H1 (cell line): ENCODE measurements at regions not wholly inside any gene's neighbourhood (a gene's known extent, or its start where the extent isn't known, plus 50 kb on each side); places are given as distances from the start of the nearest gene placed in this dataset.

Experiments
- CTCF ChIA-PET: fragments of 300-600 bp; sonication (Branson Sonifier 250); formaldehyde crosslinking; loops from one replicate; lab custom pipeline; 2021; ENCODE audit not compliant: partially characterized antibody; lab: Charles Lee
- POLR2A ChIA-PET: fragments of 300-600 bp; sonication (Branson Sonifier 250); formaldehyde crosslinking; loops from one replicate; lab custom pipeline; 2021; ENCODE audit warnings: inconsistent platforms; ENCODE audit not compliant: partially characterized antibody; lab: Charles Lee
- DNase-seq, 2 experiments: peaks; one replicate each; pipeline versions ENCODE4 v3.0.0 to v3.0.0-alpha.2; 2010 to 2022; ENCODE audit warnings: low spot score in 2 of 2, low read depth in 1 of 2, mixed read lengths in 1 of 2
- FAIRE-seq: peaks from 2 replicates; lab custom pipeline; 2011; peaks lifted over from hg19 to GRCh38; lab: Jason Lieb, UNC
- H2AFZ ChIP-seq: 2 replicates; pipeline ENCODE4 v1.8.1; 2012; ENCODE audit warnings: low read length, inconsistent platforms
- H2AK5ac ChIP-seq: 2 replicates; pipeline ENCODE4 v1.6.1; 2013; ENCODE audit warnings: low read depth, low read length
- H2BK120ac ChIP-seq: replicated peaks from 2 replicates; pipeline ENCODE3; 2013; ENCODE audit warnings: low read depth, low read length, inconsistent platforms
- H2BK12ac ChIP-seq: 2 replicates; pipeline ENCODE4 v1.6.1; 2013; ENCODE audit warnings: low read depth, low read length
- H2BK15ac ChIP-seq: 2 replicates; pipeline ENCODE4 v1.6.1; 2013; ENCODE audit warnings: low read length
- H2BK20ac ChIP-seq: 2 replicates; pipeline ENCODE4 v1.6.1; 2013; ENCODE audit warnings: low read length
- H2BK5ac ChIP-seq: 2 replicates; pipeline ENCODE4 v1.6.1; 2013; ENCODE audit warnings: low read depth, low read length
- H3K14ac ChIP-seq: 2 replicates; pipeline ENCODE4 v1.6.1; 2013; ENCODE audit warnings: inconsistent platforms; ENCODE audit not compliant: insufficient read length
- H3K18ac ChIP-seq: 2 replicates; pipeline ENCODE4 v1.6.1; 2013; ENCODE audit warnings: low read length; ENCODE audit errors: extremely low read depth
- H3K23ac ChIP-seq: 2 replicates; pipeline ENCODE4 v1.6.1; 2013; ENCODE audit warnings: inconsistent platforms; ENCODE audit not compliant: insufficient read length
- H3K23me2 ChIP-seq: 2 replicates; pipeline ENCODE4 v1.6.1; 2013; ENCODE audit warnings: low read depth, low read length
- H3K27ac ChIP-seq: 2 replicates; pipeline ENCODE4 v1.6.1; 2011; ENCODE audit warnings: low read depth, low read length, inconsistent platforms
- H3K27me3 ChIP-seq, 4 experiments: replicated peaks in 1 of 4; 1 replicate in 1 of 4; 2 replicates in 3 of 4; pipeline versions ENCODE4 v1.6.1 to v1.8.1; 2011 to 2013; ENCODE audit warnings: low read length in 3 of 4, mild to moderate bottlenecking in 3 of 4, inconsistent platforms in 2 of 4, mixed read lengths in 2 of 4, moderate library complexity in 1 of 4; ENCODE audit not compliant: control insufficient read depth in 3 of 4, insufficient read depth in 3 of 4; ENCODE audit errors: extremely low read depth in 1 of 4
- H3K36me3 ChIP-seq, 4 experiments: 2 replicates each; pipeline versions ENCODE4 v1.6.1 to v1.8.1; 2011 to 2013; ENCODE audit warnings: mild to moderate bottlenecking in 4 of 4, low read length in 3 of 4, moderate library complexity in 2 of 4, control low read depth in 1 of 4, inconsistent platforms in 1 of 4; ENCODE audit not compliant: insufficient read depth in 4 of 4, control insufficient read depth in 2 of 4
- H3K4ac ChIP-seq: replicated peaks from 2 replicates; pipeline ENCODE3; 2013; ENCODE audit warnings: low read length, low read depth, mixed read lengths, inconsistent platforms; ENCODE audit not compliant: insufficient read length
- H3K4me1 ChIP-seq, 4 experiments: replicated peaks in 1 of 4; 1 replicate in 1 of 4; 2 replicates in 3 of 4; pipeline versions ENCODE4 v1.6.1 to v1.8.1; 2011 to 2013; ENCODE audit warnings: low read length in 3 of 4, inconsistent platforms in 2 of 4, mixed read lengths in 1 of 4; ENCODE audit not compliant: insufficient read depth in 4 of 4, control insufficient read depth in 3 of 4
- H3K4me2 ChIP-seq, 2 experiments: 2 replicates each; pipeline versions ENCODE4 v1.6.1 to v1.8.1; 2011 to 2013; ENCODE audit warnings: low read depth in 2 of 2, low read length in 2 of 2, control low read depth in 1 of 2, inconsistent platforms in 1 of 2, mild to moderate bottlenecking in 1 of 2; ENCODE audit not compliant: insufficient read depth in 1 of 2
- H3K4me3 ChIP-seq, 4 experiments: fragments of 200-600, 300-600 bp in 1 of 4; sonication (generic), shearing (Covaris generic), sonication (Bioruptor Twin) in 1 of 4; 2 replicates each; pipeline versions ENCODE4 v1.5.1 to v1.8.1; 2011 to 2016; ENCODE audit warnings: low read length in 4 of 4, low read depth in 3 of 4, control low read depth in 2 of 4, inconsistent platforms in 2 of 4, mild to moderate bottlenecking in 2 of 4, mixed read lengths in 1 of 4, moderate library complexity in 1 of 4; ENCODE audit not compliant: insufficient read depth in 2 of 4; ENCODE audit errors: extremely low read depth in 1 of 4
- H3K56ac ChIP-seq: replicated peaks from 2 replicates; pipeline ENCODE3; 2013; ENCODE audit warnings: low read depth, mild to moderate bottlenecking, mixed read lengths, low read length, inconsistent platforms; ENCODE audit not compliant: insufficient read length
- H3K79me1 ChIP-seq: 2 replicates; pipeline ENCODE4 v1.6.1; 2013; ENCODE audit warnings: low read depth, low read length, control low read depth
- H3K79me2 ChIP-seq, 2 experiments: 2 replicates each; pipeline versions ENCODE4 v1.6.1 to v1.8.1; 2012 to 2013; ENCODE audit warnings: low read length in 2 of 2, mild to moderate bottlenecking in 2 of 2, inconsistent platforms in 1 of 2; ENCODE audit not compliant: insufficient read depth in 2 of 2, control insufficient read depth in 1 of 2
- H3K9ac ChIP-seq, 4 experiments: replicated peaks in 1 of 4; 1 replicate in 1 of 4; 2 replicates in 3 of 4; pipeline versions ENCODE4 v1.6.1 to v1.8.1; 2011 to 2013; ENCODE audit warnings: low read depth in 3 of 4, low read length in 3 of 4, control low read depth in 2 of 4, mild to moderate bottlenecking in 2 of 4, moderate library complexity in 2 of 4, inconsistent platforms in 1 of 4; ENCODE audit errors: extremely low read depth in 1 of 4
- H3K9me3 ChIP-seq, 2 experiments: 2 replicates each; pipeline versions ENCODE4 v1.6.1 to v1.8.1; 2012 to 2013; ENCODE audit warnings: mild to moderate bottlenecking in 2 of 2, moderate library complexity in 2 of 2, control low read depth in 1 of 2, inconsistent platforms in 1 of 2, low read depth in 1 of 2, low read length in 1 of 2, mixed read lengths in 1 of 2; ENCODE audit not compliant: insufficient read depth in 2 of 2
- H4K20me1 ChIP-seq, 2 experiments: replicated peaks in 1 of 2; 2 replicates each; pipeline versions ENCODE3 to v1.8.1; 2011 to 2013; ENCODE audit warnings: inconsistent platforms in 2 of 2, low read length in 2 of 2, mild to moderate bottlenecking in 1 of 2; ENCODE audit not compliant: insufficient read depth in 2 of 2, control insufficient read depth in 1 of 2
- H4K5ac ChIP-seq: 2 replicates; pipeline ENCODE4 v1.6.1; 2013; ENCODE audit warnings: low read length, low read depth, mixed read lengths, inconsistent platforms; ENCODE audit not compliant: insufficient read length
- H4K8ac ChIP-seq: 2 replicates; pipeline ENCODE4 v1.8.0; 2013; ENCODE audit warnings: mild to moderate bottlenecking, moderate library complexity, low read length, inconsistent platforms; ENCODE audit not compliant: insufficient read depth; ENCODE audit errors: extremely low read depth
- H4K91ac ChIP-seq: replicated peaks from 2 replicates; pipeline ENCODE3; 2013; ENCODE audit warnings: low read length, mixed read lengths, inconsistent platforms; ENCODE audit not compliant: insufficient read length
- BACH1 ChIP-seq: IDR thresholded peaks from 2 replicates; pipeline ENCODE4 v1.6.1; 2012; ENCODE audit warnings: low read length, improper control_type of control experiment
- NANOG ChIP-seq: IDR thresholded peaks from 2 replicates; pipeline ENCODE4 v1.6.1; 2011; ENCODE audit warnings: low read length, low read depth, mild to moderate bottlenecking, inconsistent platforms; ENCODE audit not compliant: insufficient read depth, poor library complexity, severe bottlenecking
- NRF1 ChIP-seq: IDR thresholded peaks from 2 replicates; pipeline ENCODE4 v1.6.1; 2011; ENCODE audit warnings: mild to moderate bottlenecking, low read depth, low read length, improper control_type of control experiment
- POU5F1 ChIP-seq: IDR thresholded peaks from 2 replicates; pipeline ENCODE4 v1.6.1; 2011; ENCODE audit warnings: low read depth, mild to moderate bottlenecking, low read length, moderate library complexity
- RBBP5 ChIP-seq: IDR thresholded peaks from 2 replicates; pipeline ENCODE4 v1.7.1; 2012; ENCODE audit warnings: low read depth, mild to moderate bottlenecking, inconsistent platforms, low read length, moderate library complexity, borderline replicate concordance
- SAP30 ChIP-seq: fragments of 300-600 bp; sonication (generic); IDR thresholded peaks from 2 replicates; pipeline ENCODE4 v1.7.1; 2012; ENCODE audit warnings: low read length, moderate library complexity, mild to moderate bottlenecking, inconsistent platforms; ENCODE audit not compliant: insufficient read depth, insufficient replicate concordance
- SP4 ChIP-seq: IDR thresholded peaks from 2 replicates; pipeline ENCODE4 v1.6.1; 2012; ENCODE audit warnings: low read length, inconsistent platforms
- TBP ChIP-seq: IDR thresholded peaks from 2 replicates; pipeline ENCODE4 v1.6.1; 2011; ENCODE audit warnings: low read depth, low read length, improper control_type of control experiment
- WGBS, 2 experiments: shearing (Covaris generic) in 1 of 2; methylation state at CpG; one replicate each; pipeline versions ENCODE4 v1.1.6 to v1.1.7; 2013 to 2015; ENCODE audit warnings: low lambda C conversion rate in 2 of 2, mixed read lengths in 2 of 2, inconsistent platforms in 1 of 2, low coverage in 1 of 2, missing lambda C conversion rate in 1 of 2; ENCODE audit not compliant: insufficient replicate concordance in 2 of 2, insufficient coverage in 1 of 2, insufficient read length in 1 of 2; ENCODE audit errors: extremely low coverage in 1 of 2, missing lambda C conversion rate in 1 of 2; 5-methylcytosine and 5-hydroxymethylcytosine counted together
- TF ChIP-seq, protein P1 (sequence below), 3 experiments: IDR thresholded peaks; 1 replicate in 2 of 3; 2 replicates in 1 of 3; pipeline versions ENCODE4 v1.5.1 to v1.6.1; 2011; ENCODE audit warnings: low read length in 3 of 3, mild to moderate bottlenecking in 3 of 3, inconsistent platforms in 2 of 3, low read depth in 1 of 3, moderate library complexity in 1 of 3; ENCODE audit not compliant: insufficient read depth in 1 of 3; ENCODE audit errors: control extremely low read depth in 1 of 3

GRCh38 chr15:98123297-98123696 lies 162.8 kb downstream of the ARRDC4 start:
- ChIA-PET CTCF (no interaction called here), POLR2A (no interaction called here)
- FAIRE-seq (no peak), DNase-seq (no peak)
- Histone ChIP-seq H3K27me3 (no peaks in the 10 kb centered on the region), H3K4me3 (no peak overlapping the region), H2AK5ac (no peak overlapping the region), H3K27ac (no peak overlapping the region), H3K9ac (no peak overlapping the region), H3K4me2 (no peak overlapping the region), H4K8ac (no peak overlapping the region), H3K4ac (no peak overlapping the region), H2AFZ (no peak overlapping the region), H4K91ac (no peak overlapping the region), H3K56ac (no peak overlapping the region), H3K18ac (no peak overlapping the region), H3K23me2 (no peaks in the 10 kb centered on the region; the same call in 1 of the 2 replicates), H2BK15ac (no peak overlapping the region), H3K4me1 (no peaks in the 10 kb centered on the region), H4K20me1 (no peaks in the 10 kb centered on the region), H2BK5ac (no peak overlapping the region), H2BK120ac (no peak overlapping the region), H2BK12ac (no peak overlapping the region), H2BK20ac (no peak overlapping the region), H4K5ac (no peak overlapping the region), H3K79me1 (no peaks in the 10 kb centered on the region), H3K14ac (no peak overlapping the region), H3K23ac (no peak overlapping the region), H3K9me3 (no peaks in the 10 kb centered on the region; a peak in 1 of 4 replicates), H3K36me3 (no peaks in the 10 kb centered on the region), H3K79me2 (no peaks in the 10 kb centered on the region)
- TF ChIP-seq SP4 (no peak), RBBP5 (no peak), SAP30 (no peak), BACH1 (no peak), NANOG (no peak), NRF1 (no peak), POU5F1 (no peak), TBP (no peak)
- TF ChIP-seq, protein P1, sequence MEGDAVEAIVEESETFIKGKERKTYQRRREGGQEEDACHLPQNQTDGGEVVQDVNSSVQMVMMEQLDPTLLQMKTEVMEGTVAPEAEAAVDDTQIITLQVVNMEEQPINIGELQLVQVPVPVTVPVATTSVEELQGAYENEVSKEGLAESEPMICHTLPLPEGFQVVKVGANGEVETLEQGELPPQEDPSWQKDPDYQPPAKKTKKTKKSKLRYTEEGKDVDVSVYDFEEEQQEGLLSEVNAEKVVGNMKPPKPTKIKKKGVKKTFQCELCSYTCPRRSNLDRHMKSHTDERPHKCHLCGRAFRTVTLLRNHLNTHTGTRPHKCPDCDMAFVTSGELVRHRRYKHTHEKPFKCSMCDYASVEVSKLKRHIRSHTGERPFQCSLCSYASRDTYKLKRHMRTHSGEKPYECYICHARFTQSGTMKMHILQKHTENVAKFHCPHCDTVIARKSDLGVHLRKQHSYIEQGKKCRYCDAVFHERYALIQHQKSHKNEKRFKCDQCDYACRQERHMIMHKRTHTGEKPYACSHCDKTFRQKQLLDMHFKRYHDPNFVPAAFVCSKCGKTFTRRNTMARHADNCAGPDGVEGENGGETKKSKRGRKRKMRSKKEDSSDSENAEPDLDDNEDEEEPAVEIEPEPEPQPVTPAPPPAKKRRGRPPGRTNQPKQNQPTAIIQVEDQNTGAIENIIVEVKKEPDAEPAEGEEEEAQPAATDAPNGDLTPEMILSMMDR (IDR thresholded peaks at IDR 0.05; ENCODE audit: control extremely low read depth in 1 of 3, insufficient read depth in 1 of 3, low read depth in 1 of 3, low read length in 3 of 3) = no peak
- 96% methylated on average over 3 of the region's 3 CpGs; no CpG with 5 or more reads in 1 of the 2 experiments for WGBS, 2 experiments
